Esophagus (tissue), 2 donors: ENCODE measurements at regions not wholly inside any gene's neighbourhood (a gene's known extent, or its start where the extent isn't known, plus 50 kb on each side); places are given as distances from the start of the nearest gene placed in this dataset.

Source experiments
- H3K27ac ChIP-seq, 2 donors: one replicate each; pipeline ENCODE4 v1.5.1; 2013; ENCODE audit warnings: low read depth in 2 of 2, mild to moderate bottlenecking in 2 of 2, inconsistent platforms in 1 of 2, low read length in 1 of 2, moderate library complexity in 1 of 2
- H3K27me3 ChIP-seq, 2 donors: one replicate each; pipeline ENCODE4 v1.6.1; 2013; ENCODE audit warnings: low read length in 2 of 2, control low read depth in 1 of 2, mild to moderate bottlenecking in 1 of 2; ENCODE audit not compliant: insufficient read depth in 2 of 2, control insufficient read depth in 1 of 2
- H3K36me3 ChIP-seq, 2 donors: one replicate each; pipeline ENCODE4 v1.6.1; 2013; ENCODE audit warnings: low read length in 1 of 2; ENCODE audit not compliant: control insufficient read depth in 2 of 2, insufficient read depth in 2 of 2
- H3K4me1 ChIP-seq, 2 donors: one replicate each; pipeline ENCODE4 v1.6.1; 2013; ENCODE audit warnings: low read length in 1 of 2; ENCODE audit not compliant: control insufficient read depth in 2 of 2, insufficient read depth in 2 of 2
- H3K4me3 ChIP-seq, 2 donors: one replicate each; pipeline ENCODE4 v1.5.1; 2013; ENCODE audit warnings: low read length in 2 of 2, mild to moderate bottlenecking in 2 of 2, low read depth in 1 of 2, moderate library complexity in 1 of 2
- H3K9me3 ChIP-seq, 2 donors: one replicate each; pipeline ENCODE4 v1.6.1; 2013; ENCODE audit warnings: mild to moderate bottlenecking in 2 of 2, low read depth in 1 of 2, low read length in 1 of 2, moderate library complexity in 1 of 2; ENCODE audit not compliant: control insufficient read depth in 2 of 2, insufficient read depth in 1 of 2
- WGBS, 2 donors: extraction: QIAGEN DNeasy Blood & Tissue Kit; methylation state at CpG; one replicate each; pipeline ENCODE4 v1.1.7; 2013; 5-methylcytosine and 5-hydroxymethylcytosine counted together
- donor health status: healthy with polysubstance abuse.
- donor health status: Bipolar disorder and iron deficiency.

- 70 to 73% methylated on average over 5 of the region's 5 CpGs for WGBS, 2 donors
- Histone ChIP-seq H3K9me3 (no peaks in the 10 kb centered on the region), H3K27ac (no peak overlapping the region), H3K4me1 (no peaks in the 10 kb centered on the region), H3K27me3 (no peaks in the 10 kb centered on the region), H3K4me3 (no peak overlapping the region), H3K36me3 (no peaks in the 10 kb centered on the region)
These were observed 574.6 kb upstream of the ARPP21 start for GRCh38 chr3:35064761-35065160.

- no peaks in the 10 kb centered on the region for H3K4me1 ChIP-seq
- no peaks in the 10 kb centered on the region for H3K36me3 ChIP-seq
- H3K27ac ChIP-seq, result no peak overlapping the region
- 52 to 59% methylated on average over 1 of the region's 1 CpG for WGBS, 2 donors
- H3K4me3 ChIP-seq, result no peak overlapping the region
- no peaks in the 10 kb centered on the region for H3K9me3 ChIP-seq
- H3K27me3 ChIP-seq, result no peaks in the 10 kb centered on the region
These were observed 573.4 kb upstream of the ARPP21 start for GRCh38 chr3:35065891-35066290.

GRCh38 chr3:35067750-35068149 is 571.6 kb upstream of the ARPP21 start:
- Histone ChIP-seq H3K4me3 (no peak overlapping the region), H3K27ac (no peak overlapping the region), H3K27me3 (no peaks in the 10 kb centered on the region), H3K4me1 (no peaks in the 10 kb centered on the region), H3K36me3 (no peaks in the 10 kb centered on the region), H3K9me3 (no peaks in the 10 kb centered on the region)
- WGBS, 2 donors, result 96 to 97% methylated on average over 7 of the region's 7 CpGs

GRCh38 chr3:35070088-35070487 is 569.2 kb upstream of the ARPP21 start:
- no peak overlapping the region for H3K4me3 ChIP-seq
- no peaks in the 10 kb centered on the region for H3K9me3 ChIP-seq
- H3K4me1 ChIP-seq, result no peaks in the 10 kb centered on the region
- 90 to 97% methylated on average over 2 of the region's 2 CpGs for WGBS, 2 donors
- no peaks in the 10 kb centered on the region for H3K27me3 ChIP-seq
- H3K27ac ChIP-seq, result no peak overlapping the region
- no peaks in the 10 kb centered on the region for H3K36me3 ChIP-seq

- Histone ChIP-seq H3K27ac (no peak overlapping the region), H3K4me3 (no peak overlapping the region), H3K27me3 (no peaks in the 10 kb centered on the region), H3K4me1 (no peaks in the 10 kb centered on the region), H3K36me3 (no peaks in the 10 kb centered on the region), H3K9me3 (no peaks in the 10 kb centered on the region)
- 80 to 92% methylated on average over 1 of the region's 1 CpG for WGBS, 2 donors
These were observed 567.6 kb upstream of the ARPP21 start for GRCh38 chr3:35071772-35072171.

GRCh38 chr3:35078780-35079179 is 560.5 kb upstream of the ARPP21 start:
- H3K27me3 ChIP-seq, result no peaks in the 10 kb centered on the region
- no peak overlapping the region for H3K27ac ChIP-seq
- 87 to 90% methylated on average over 2 of the region's 2 CpGs for WGBS, 2 donors
- H3K9me3 ChIP-seq, result no peaks in the 10 kb centered on the region
- no peaks in the 10 kb centered on the region for H3K36me3 ChIP-seq
- no peak overlapping the region for H3K4me3 ChIP-seq
- no peaks in the 10 kb centered on the region for H3K4me1 ChIP-seq

GRCh38 chr3:35079403-35079802 is 559.9 kb upstream of the ARPP21 start:
- 47 to 55% methylated on average over 1 of the region's 1 CpG for WGBS, 2 donors
- Histone ChIP-seq H3K27me3 (no peaks in the 10 kb centered on the region), H3K27ac (no peak overlapping the region), H3K4me3 (no peak overlapping the region), H3K36me3 (no peaks in the 10 kb centered on the region), H3K9me3 (no peaks in the 10 kb centered on the region), H3K4me1 (no peaks in the 10 kb centered on the region)

- no peak overlapping the region for H3K27ac ChIP-seq
- WGBS, 2 donors, result 85 to 86% methylated on average over 1 of the region's 1 CpG
- H3K4me3 ChIP-seq, result no peak overlapping the region
- no peaks in the 10 kb centered on the region for H3K9me3 ChIP-seq
- H3K4me1 ChIP-seq, result no peaks in the 10 kb centered on the region
- no peaks in the 10 kb centered on the region for H3K27me3 ChIP-seq
- no peaks in the 10 kb centered on the region for H3K36me3 ChIP-seq
These were observed 557.4 kb upstream of the ARPP21 start for GRCh38 chr3:35081899-35082298.

GRCh38 chr3:35088943-35089342 is 550.4 kb upstream of the ARPP21 start:
- Histone ChIP-seq H3K27me3 (no peaks in the 10 kb centered on the region), H3K4me3 (no peak overlapping the region), H3K9me3 (peaks cover 0 to 3% of the 10 kb centered on the region in 2 donors), H3K36me3 (no peaks in the 10 kb centered on the region), H3K4me1 (no peaks in the 10 kb centered on the region), H3K27ac (no peak overlapping the region)
- 64 to 76% methylated on average over 1 of the region's 1 CpG for WGBS, 2 donors

- no peaks in the 10 kb centered on the region for H3K36me3 ChIP-seq
- no peaks in the 10 kb centered on the region for H3K4me1 ChIP-seq
- H3K27ac ChIP-seq, result no peak overlapping the region
- 92 to 94% methylated on average over 3 of the region's 3 CpGs for WGBS, 2 donors
- no peak overlapping the region for H3K4me3 ChIP-seq
- H3K9me3 ChIP-seq, result no peaks in the 10 kb centered on the region
- H3K27me3 ChIP-seq, result no peaks in the 10 kb centered on the region
These were observed 524.6 kb upstream of the ARPP21 start for GRCh38 chr3:35114686-35115085.
